Stimulated activated naive CD4-positive, alpha-beta T cell (primary cell): ENCODE measurements at regions not wholly inside any gene's neighbourhood (a gene's known extent, or its start where the extent isn't known, plus 50 kb on each side); places are given as distances from the start of the nearest gene placed in this dataset.

Experiments
- DNase-seq, 6 experiments: peaks; one replicate each; lab custom pipeline; 2025; lab: John Stamatoyannopoulos, UW

DNA sequence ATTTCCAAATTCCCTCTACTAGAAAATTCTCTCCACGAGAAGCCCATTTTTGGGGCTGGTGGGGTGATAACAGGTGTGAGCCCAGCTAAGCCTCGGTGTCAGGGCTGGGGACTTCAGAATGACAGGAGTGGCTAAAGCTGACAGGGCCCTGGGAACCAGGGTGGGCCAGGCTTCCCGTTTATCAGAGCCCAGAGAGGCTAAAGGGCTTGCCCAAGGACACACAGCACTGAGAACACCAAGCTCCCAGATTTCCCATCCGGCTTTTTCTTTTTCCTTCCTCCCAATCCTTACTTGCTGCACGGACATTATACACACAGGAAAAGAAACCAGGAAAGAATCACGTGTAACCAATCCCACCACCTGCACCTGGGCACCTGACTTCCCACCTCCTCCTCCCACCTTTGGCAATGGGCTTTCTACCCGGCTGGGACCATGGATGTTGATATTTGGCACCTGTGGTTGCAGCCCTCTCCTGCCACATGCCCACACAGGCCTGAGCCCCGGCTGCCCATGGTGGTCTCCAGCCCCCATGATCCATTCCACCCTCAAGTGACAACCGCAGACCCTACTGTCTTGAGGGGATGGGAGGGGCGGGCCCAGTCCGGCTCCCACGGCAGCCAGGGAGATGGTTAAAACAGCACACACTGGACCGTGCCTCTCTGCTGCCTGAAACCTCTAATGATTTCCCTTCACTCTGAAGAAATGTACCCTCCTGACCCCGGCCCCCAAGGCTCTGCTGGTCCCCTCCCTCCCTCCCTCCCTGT, 78.9 kb downstream of the ENGASE start:
- no peak for DNase-seq

GRCh38 chr17:79152636-79153035, 78.0 kb downstream of the ENGASE start:
- DNase-seq = no peak

DNA sequence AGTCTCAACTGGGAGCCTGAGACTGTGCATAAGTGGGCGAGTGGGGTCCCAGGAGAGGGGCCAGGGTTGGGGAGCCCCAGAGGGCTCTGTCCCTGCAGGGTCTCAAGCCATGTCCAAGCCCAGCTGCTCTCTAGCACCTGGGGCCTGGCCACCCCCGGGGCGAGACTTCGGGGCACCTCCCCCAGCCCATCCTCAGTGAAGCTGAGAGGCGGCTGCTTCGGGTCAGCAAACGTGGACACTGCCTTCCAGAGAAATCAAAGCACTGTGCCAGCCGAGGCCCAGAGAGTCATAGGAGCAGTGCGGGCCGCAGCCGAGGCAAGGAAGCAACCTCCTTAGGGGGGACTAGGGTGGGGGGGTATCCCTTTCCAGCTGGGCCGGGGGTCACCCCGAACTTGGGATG, 77.5 kb downstream of the ENGASE start:
- no peak for DNase-seq

DNA sequence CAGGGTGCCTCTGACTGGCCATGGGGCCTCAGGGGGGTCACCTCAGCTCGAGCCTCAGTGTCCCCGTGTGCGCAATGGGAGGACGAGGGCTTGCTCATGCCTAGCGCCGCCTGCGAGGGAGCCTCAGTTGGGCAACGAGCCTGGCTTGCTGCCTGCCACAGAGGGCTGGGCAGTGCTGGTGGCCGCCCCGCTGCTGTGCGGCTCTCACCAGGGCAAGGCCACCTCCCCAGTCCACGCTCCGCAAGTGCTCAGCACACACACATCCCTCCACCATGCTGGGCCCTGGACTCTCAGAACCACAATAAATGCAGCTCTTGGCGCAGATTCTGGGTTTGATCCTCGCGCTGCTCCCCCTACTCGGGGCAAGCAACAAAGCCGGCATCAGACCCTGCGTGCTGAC, 76.2 kb downstream of the ENGASE start:
- DNase-seq = no peak

DNA sequence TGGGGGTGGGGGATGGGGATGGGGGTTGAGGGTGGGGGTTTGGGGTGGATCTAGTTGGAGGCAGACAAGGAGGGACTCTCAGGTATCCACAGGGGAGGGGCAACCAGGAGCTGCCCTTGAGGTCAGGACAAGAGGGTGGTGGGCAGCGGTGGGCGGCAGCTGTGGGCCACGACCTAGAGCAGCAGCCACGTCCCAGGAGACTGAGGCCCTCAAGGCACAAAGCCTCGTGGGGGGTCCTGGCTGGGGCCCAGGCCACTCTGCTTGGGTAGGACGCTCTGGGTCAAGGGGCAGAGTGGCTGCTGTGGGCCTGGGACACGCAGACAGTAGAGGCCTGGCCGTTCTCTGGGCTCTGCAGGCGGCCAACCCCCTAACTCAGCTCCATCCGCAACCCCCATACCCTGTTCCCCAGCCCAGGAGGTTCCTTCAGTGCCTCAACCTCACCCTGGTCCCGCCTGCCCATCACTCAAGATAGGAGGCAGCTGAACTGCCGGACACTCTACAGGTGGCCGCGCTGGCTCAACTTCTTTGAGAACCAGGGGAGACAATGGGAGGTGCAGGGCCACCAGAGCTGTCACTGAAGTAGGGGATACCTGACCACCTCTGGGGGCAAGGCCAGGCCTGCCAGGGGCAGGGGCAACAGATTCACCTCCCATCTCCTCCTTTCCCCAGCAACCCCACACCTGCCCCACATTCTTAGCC, 75.6 kb downstream of the ENGASE start:
- no peak for DNase-seq

DNA sequence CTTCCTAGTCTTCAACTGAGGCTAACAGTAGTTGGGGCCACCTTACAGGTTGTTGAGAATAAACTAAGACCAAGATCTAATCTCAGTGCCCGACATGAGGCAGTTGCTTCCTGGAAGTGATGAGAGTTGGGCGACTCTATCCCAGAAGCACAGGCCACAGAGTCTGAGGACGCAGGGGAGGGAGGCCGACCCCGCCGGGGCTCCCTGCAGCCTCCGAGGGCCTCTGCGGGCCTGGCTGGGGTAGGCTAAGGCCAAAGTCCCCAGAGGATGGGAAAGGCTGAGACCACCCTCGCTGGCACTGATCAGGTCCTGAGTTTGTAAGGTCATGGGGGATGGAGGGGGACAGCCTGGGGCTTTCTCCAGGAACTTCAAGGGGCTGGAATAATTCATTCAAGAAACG, 74.0 kb downstream of the ENGASE start:
- no peak for DNase-seq

DNA sequence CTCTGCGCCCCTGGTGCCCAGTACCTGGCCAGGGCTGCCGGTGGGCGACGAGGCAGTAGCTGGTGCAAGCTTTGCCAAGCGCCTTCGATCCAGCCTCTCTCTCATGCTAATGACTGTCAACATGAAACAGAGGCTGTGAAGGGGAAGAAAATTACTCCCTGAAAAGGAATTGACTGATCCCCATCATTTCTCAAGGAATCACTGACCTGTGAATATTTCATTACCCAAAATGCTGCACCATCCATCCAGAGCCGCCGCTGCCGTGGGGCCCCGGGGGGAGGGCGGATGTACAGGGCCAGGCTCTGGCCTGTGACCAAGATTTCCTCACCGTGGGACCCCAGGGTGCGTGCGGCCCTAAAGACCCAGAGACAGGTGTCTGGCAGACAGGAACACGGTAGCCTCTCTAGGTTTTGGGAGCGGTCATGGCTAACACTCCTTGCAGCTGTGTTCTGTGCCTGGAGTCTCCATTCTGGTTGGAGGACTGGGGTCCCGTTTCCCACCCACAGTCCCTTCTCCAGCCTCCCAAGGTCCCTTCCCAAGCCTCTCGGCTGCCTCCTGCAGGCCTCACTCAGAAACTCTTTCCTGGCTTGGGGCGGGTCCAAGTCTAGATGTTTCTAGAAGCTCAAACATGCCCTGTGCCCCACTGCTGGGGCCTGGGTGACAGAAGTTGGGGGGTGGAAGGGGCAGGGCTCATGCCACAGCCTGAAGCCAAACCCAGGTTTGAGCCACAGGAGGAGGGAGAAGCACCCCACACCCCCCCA, 73.3 kb downstream of the ENGASE start:
- no peak for DNase-seq

DNA sequence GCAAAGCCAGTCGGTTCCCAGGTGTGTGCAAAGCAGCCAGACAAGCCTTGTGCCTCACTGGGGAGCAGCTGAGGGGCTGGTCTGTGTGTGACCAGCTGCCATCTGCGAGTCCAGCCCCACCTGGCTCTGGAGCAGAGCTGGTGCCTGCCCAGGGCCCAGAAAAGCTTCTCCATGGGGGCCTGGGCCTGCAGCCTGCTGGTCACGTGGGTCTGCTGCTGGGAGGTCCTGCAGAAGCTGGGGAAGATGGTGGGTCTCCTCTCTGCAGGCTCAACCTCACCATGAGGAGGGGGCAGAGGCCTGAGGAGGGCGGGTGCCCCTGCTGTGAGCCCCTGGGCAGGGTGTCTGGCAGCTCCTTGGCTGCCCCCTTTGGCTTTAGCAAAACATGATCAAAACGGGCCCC, 71.9 kb downstream of the ENGASE start:
- DNase-seq = no peak

DNA sequence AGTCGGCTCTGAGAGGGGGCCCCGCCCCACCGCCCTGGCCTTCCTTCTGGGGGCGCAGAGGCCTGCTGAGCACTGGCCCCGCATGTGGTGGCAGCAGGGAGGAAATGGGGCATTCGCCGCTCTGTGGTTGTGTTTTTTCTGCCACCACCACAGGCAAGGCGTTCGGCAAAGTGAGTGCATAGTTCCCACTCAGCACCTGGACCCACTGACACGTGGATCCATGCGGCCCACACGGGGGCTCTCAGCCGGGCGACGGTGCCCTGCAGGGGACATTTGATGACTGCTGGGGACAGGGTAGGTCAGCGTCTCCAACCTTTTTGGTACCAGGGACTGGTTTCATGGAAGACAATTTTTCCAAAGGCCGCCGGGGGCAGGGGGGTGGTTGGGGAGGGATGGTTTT, 70.9 kb downstream of the ENGASE start:
- no peak for DNase-seq

DNA sequence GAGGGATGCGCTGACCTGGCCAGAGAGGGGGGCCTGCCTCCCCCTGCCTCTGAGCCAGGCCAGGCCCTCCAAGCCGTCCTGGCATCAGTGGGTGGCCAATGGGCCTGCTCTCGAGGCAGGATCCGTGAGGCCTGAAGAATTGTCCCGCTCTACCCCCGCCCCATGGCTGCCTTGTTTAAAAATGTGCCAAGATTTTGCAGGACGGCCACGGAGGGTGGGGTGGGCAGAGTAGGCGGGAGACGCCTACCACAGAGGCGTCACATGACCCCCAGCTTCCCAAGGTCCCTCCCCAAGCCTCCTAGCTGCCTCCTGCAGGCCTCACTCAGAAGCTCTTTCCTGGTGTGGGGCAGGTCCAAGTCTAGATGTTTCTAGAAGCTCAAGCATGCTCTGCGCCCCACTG, 69.5 kb downstream of the ENGASE start:
- DNase-seq = no peak

DNA sequence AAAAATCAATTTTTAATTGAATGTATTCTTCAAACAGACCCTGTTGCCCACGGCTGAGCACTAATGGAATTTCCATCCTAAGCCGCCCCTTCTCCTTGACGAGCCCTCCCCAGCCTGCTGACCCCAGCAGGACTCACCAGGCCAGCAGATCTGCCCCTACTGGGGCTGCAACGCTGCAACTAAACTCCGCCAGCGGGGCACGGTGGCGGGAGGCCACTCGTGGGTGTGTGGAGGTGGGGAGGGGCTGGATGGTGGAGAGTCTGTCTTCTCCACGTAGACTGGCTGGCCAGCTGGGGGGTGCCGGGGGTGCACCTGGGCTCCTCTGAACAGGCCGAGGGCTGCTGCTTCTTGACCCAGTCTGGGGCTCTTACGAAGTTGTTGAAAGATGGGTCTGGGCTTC, 67.8 kb downstream of the ENGASE start:
- DNase-seq = no peak

DNA sequence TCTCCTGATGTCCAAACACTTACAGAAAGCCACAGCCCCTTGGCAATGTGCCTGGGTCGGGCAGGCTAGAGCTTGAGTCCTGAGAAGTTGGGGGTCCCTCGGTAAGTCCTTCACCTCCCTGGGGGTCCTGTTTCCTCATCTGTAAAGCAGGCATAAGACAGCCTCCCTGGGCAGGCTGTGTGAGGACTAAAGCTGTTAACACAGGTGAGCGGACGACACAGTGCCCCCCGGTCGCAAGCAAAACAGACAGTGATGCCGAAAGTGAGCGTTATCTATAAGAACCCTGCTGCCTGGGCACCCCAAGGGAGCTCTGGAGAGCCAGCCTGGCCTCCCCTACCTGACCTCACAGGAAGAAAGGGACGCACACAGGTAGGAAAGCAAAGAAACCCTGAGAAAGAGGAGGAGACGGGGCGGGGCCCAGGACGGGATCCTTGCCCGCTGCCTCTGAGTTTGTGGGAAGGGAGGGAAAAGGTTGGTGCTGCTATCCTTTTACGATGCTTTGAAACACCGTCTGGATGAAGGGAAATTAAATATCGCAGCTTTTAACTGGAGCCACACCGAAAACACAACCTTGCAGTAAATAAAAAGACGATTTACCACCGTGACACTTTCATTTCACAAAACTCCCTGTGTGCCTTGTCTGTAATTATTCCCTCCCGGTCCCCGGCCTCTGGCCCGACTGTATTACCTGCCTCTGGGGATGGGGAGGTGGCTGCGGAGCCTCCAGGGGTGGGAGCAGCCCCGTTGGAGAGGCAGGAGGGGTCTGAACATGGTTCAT, 67.1 kb downstream of the ENGASE start:
- no peak for DNase-seq

- DNase-seq = no peak
These were observed 64.2 kb downstream of the ENGASE start for GRCh38 chr17:79138826-79139225.

GRCh38 chr17:79137789-79138165, 63.2 kb downstream of the ENGASE start:
- DNase-seq = no peak

DNA sequence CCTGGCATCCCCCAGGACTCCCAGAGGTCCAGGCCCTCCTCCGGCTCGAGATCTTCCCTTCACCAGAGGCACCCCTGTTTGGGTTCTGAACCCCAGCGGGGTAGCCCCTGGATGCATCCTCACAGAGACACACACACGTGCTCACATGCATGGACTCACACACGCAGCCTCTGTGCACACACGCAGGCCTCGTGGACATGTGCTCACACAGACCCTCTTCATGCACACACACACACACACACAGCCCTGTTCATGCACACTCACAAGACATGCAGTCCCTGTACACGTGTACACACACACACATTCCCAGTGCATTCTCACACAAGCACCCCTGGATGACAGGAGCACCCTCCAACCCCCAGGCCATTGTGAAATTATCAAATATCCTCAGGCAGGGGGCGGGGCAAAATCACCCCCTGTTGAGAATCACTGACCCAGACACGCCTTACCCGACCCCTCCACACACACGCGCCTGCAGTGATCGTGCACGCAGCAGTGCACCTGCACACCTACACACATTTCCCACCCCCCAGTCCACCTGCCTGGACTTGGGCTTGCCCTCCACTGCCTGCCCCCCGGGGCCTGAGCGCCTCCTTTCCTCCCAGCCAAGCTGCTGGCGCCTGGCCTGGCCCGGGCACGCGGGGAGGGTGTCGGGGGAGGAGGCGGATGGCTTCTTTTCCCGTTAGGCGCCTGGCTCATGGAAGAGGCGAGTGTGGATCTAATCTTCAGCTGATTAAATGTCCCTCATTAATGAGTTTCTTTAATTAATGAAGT, 62.6 kb downstream of the ENGASE start:
- no peak for DNase-seq

DNA sequence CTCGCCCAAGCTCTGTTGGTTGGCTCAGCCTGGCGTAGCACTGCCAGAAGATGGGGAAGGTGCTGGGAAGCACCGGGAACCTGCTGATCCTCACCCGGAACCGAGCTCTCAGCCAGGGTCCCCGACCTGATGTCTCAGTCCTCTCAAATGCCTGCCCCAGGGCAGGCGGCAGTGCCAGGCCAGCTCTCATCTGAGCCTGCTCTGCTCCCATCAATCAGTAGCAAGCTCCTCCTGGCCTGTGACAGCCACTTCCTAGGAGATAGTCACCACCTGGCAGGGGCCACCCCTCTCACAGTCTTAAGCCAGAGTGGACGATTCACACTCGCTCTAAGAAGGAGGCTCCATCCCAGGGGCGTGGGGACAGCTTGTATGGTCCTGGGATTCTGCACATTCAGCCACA, 62.0 kb downstream of the ENGASE start:
- no peak for DNase-seq
